ENCODE measurements at regions not wholly inside any gene's neighbourhood (a gene's known extent, or its start where the extent isn't known, plus 50 kb on each side); places are given as distances from the start of the nearest gene placed in this dataset.

GRCh38 chr22:47710135-47710534, 947.7 kb downstream of the TBC1D22A start:
- TF ChIP-seq EGR1 (IDR thresholded peaks at IDR 0.05; ENCODE audit: low read depth) (no peak), POLR2AphosphoS5 (IDR thresholded peaks at IDR 0.05; ENCODE audit: low read depth, low read length) (no peak), POLR2A (IDR thresholded peaks at IDR 0.05; ENCODE audit: borderline replicate concordance, extremely low read depth, insufficient read depth, insufficient read length) (no peak)
- TF ChIP-seq, protein P1, sequence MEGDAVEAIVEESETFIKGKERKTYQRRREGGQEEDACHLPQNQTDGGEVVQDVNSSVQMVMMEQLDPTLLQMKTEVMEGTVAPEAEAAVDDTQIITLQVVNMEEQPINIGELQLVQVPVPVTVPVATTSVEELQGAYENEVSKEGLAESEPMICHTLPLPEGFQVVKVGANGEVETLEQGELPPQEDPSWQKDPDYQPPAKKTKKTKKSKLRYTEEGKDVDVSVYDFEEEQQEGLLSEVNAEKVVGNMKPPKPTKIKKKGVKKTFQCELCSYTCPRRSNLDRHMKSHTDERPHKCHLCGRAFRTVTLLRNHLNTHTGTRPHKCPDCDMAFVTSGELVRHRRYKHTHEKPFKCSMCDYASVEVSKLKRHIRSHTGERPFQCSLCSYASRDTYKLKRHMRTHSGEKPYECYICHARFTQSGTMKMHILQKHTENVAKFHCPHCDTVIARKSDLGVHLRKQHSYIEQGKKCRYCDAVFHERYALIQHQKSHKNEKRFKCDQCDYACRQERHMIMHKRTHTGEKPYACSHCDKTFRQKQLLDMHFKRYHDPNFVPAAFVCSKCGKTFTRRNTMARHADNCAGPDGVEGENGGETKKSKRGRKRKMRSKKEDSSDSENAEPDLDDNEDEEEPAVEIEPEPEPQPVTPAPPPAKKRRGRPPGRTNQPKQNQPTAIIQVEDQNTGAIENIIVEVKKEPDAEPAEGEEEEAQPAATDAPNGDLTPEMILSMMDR (IDR thresholded peaks at IDR 0.05 in 2 of 3, conservative IDR thresholded peaks at IDR 0.05 in 1 of 3; ENCODE audit: borderline replicate concordance in 1 of 3, insufficient read depth in 1 of 3, low read depth in 2 of 3, low read length in 2 of 3) = no peak
